HCT116 (cell line): ENCODE measurements at regions not wholly inside any gene's neighbourhood (a gene's known extent, or its start where the extent isn't known, plus 50 kb on each side); places are given as distances from the start of the nearest gene placed in this dataset.

ENCODE experiments used
- ATAC-seq: fragments of 200-7000 bp; cut with Tn5 transposase; 2 replicates; pipeline ENCODE4 v1.9.1; 2020; ENCODE audit warnings: mild to moderate bottlenecking, moderate library complexity
- BruUV-seq: library from RNA; stranded (reverse); fragments of 400-500 nt; replicated peaks from 2 replicates; lab custom pipeline; 2021; lab: Mats Ljungman, UMichigan
- CTCF ChIA-PET: fragments of 300-600 bp; sonication (Branson Sonifier 250); formaldehyde crosslinking; loops from one replicate; lab custom pipeline; 2021; ENCODE audit warnings: antibody characterized with exemption; lab: Charles Lee
- POLR2A ChIA-PET: fragments of 300-600, 350-600 bp; sonication (Branson Sonifier 250); formaldehyde crosslinking; loops from one replicate; lab custom pipeline; 2021; ENCODE audit warnings: antibody characterized with exemption; lab: Charles Lee
- RAD21 ChIA-PET, 2 experiments: fragments of 300-600 bp; sonication (Branson Sonifier 250); formaldehyde crosslinking; loops; one replicate each; lab custom pipeline; 2023; ENCODE audit warnings: low total read pairs in 2 of 2; ENCODE audit not compliant: uncharacterized antibody in 2 of 2, unreplicated experiment in 2 of 2, low non-redundant PET in 1 of 2; lab: Charles Lee
- DNase-seq: peaks from one replicate; pipeline ENCODE4 v3.0.0-alpha.2; 2010; ENCODE audit warnings: low read depth, low spot score
- H2AFZ ChIP-seq: fragments of 200-600 bp; shearing (Covaris generic), sonication (generic); 2 replicates; pipeline ENCODE4 v1.6.1; 2017; ENCODE audit warnings: low read depth, mixed run types, mixed read lengths, antibody characterized with exemption, low read length; ENCODE audit not compliant: poor library complexity, severe bottlenecking
- H3K27ac ChIP-seq: 2 replicates; pipeline ENCODE4 v1.5.1; 2012; ENCODE audit warnings: low read depth, low read length
- H3K27me3 ChIP-seq: fragments of 200-600 bp; sonication (generic); 2 replicates; pipeline ENCODE4 v1.6.1; 2016; ENCODE audit warnings: mixed run types, low read length, mixed read lengths; ENCODE audit not compliant: insufficient read depth
- H3K36me3 ChIP-seq, 2 experiments: fragments of 200-500 bp in 1 of 2; fragments of 200-600 bp in 1 of 2; sonication (Bioruptor generic) in 1 of 2; sonication (generic) in 1 of 2; 2 replicates each; pipeline versions ENCODE4 v1.5.1 to v1.6.1; 2014 to 2016; ENCODE audit warnings: low read length in 2 of 2, inconsistent platforms in 1 of 2, mixed read lengths in 1 of 2, mixed run types in 1 of 2; ENCODE audit not compliant: insufficient read depth in 2 of 2, control insufficient read depth in 1 of 2
- H3K4me1 ChIP-seq, 2 experiments: fragments of 200-600 bp in 1 of 2; sonication (generic) in 1 of 2; 2 replicates each; pipeline versions ENCODE4 v1.5.1 to v1.6.1; 2012 to 2017; ENCODE audit warnings: low read length in 2 of 2, inconsistent platforms in 1 of 2, mild to moderate bottlenecking in 1 of 2, mixed read lengths in 1 of 2, mixed run types in 1 of 2, moderate library complexity in 1 of 2; ENCODE audit not compliant: insufficient read depth in 2 of 2, control insufficient read depth in 1 of 2
- H3K4me2 ChIP-seq: fragments of 200-600 bp; sonication (generic); 2 replicates; pipeline ENCODE4 v1.6.1; 2017; ENCODE audit warnings: mixed run types, low read length, mixed read lengths
- H3K4me3 ChIP-seq, 2 experiments: fragments of 200-600 bp in 1 of 2; sonication (generic) in 1 of 2; replicated peaks in 1 of 2; 2 replicates each; pipeline ENCODE4 v1.5.1; 2011 to 2016; ENCODE audit warnings: low read length in 2 of 2, control low read depth in 1 of 2, low read depth in 1 of 2, mild to moderate bottlenecking in 1 of 2, mixed read lengths in 1 of 2, mixed run types in 1 of 2
- H3K79me2 ChIP-seq: fragments of 200-600 bp; sonication (generic); 2 replicates; pipeline ENCODE4 v1.6.1; 2017; ENCODE audit warnings: mild to moderate bottlenecking, mixed run types, low read length, moderate library complexity, mixed read lengths; ENCODE audit not compliant: insufficient read depth
- H3K9ac ChIP-seq: fragments of 200-600 bp; sonication (generic); 2 replicates; pipeline ENCODE4 v1.6.1; 2016; ENCODE audit warnings: low read length, mixed read lengths
- H3K9me2 ChIP-seq: fragments of 200-600 bp; sonication (generic), shearing (Covaris generic); 2 replicates; pipeline ENCODE4 v1.6.1; 2017; ENCODE audit warnings: mixed run types, mild to moderate bottlenecking, moderate library complexity; ENCODE audit not compliant: insufficient read depth
- H3K9me3 ChIP-seq, 2 experiments: fragments of 200-500 bp in 1 of 2; fragments of 200-600 bp in 1 of 2; sonication (Bioruptor generic) in 1 of 2; sonication (generic) in 1 of 2; 2 replicates each; pipeline ENCODE4 v1.6.1; 2014 to 2017; ENCODE audit warnings: low read length in 2 of 2, mixed read lengths in 2 of 2, inconsistent platforms in 1 of 2, low read depth in 1 of 2, mild to moderate bottlenecking in 1 of 2, mixed run types in 1 of 2, moderate library complexity in 1 of 2; ENCODE audit not compliant: control insufficient read depth in 1 of 2, insufficient read depth in 1 of 2
- H4K20me1 ChIP-seq: fragments of 200-600 bp; sonication (generic), shearing (Covaris generic); 2 replicates; pipeline ENCODE4 v1.6.1; 2017; ENCODE audit warnings: mixed run types, mild to moderate bottlenecking, moderate library complexity; ENCODE audit not compliant: insufficient read depth
- ATF3 ChIP-seq: IDR thresholded peaks from 2 replicates; pipeline ENCODE4 v1.6.1; 2012
- JUND ChIP-seq: IDR thresholded peaks from 2 replicates; pipeline ENCODE4 v1.6.1; 2012
- POLR2A ChIP-seq: IDR thresholded peaks from 2 replicates; pipeline ENCODE4 v1.7.0; 2011; ENCODE audit warnings: borderline replicate concordance; ENCODE audit not compliant: insufficient read depth, insufficient read length; ENCODE audit errors: extremely low read depth
- RAD21 ChIP-seq: IDR thresholded peaks from 2 replicates; pipeline ENCODE4 v1.6.1; 2012; ENCODE audit warnings: low read depth, mild to moderate bottlenecking
- SP1 ChIP-seq: IDR thresholded peaks from 2 replicates; pipeline ENCODE4 v1.6.1; 2012; ENCODE audit warnings: low read depth
- ZFX ChIP-seq: fragments of 450-650 bp; IDR thresholded peaks from 2 replicates; pipeline ENCODE4 v1.6.1; 2017
- ZNF274 ChIP-seq: fragments of 200-500 bp; sonication (Bioruptor generic); IDR thresholded peaks from 2 replicates; pipeline ENCODE4 v1.6.1; 2014; ENCODE audit warnings: mild to moderate bottlenecking, low read depth, low read length, inconsistent platforms
- intact Hi-C: fragments of 100-400 bp; cut with micrococcal nuclease; formaldehyde crosslinking; loops from 2 replicates; pipeline ENCODE4 v1.10.0; 2022
- TF ChIP-seq, protein P1 (sequence below), 3 experiments: fragments of 200-600 bp in 1 of 3; sonication (generic) in 1 of 3; IDR thresholded peaks in 2 of 3; conservative IDR thresholded peaks in 1 of 3; 2 replicates each; pipeline ENCODE4 v1.5.1; 2012 to 2017; ENCODE audit warnings: low read depth in 2 of 3, low read length in 2 of 3, antibody characterized with exemption in 1 of 3, borderline replicate concordance in 1 of 3, control low read depth in 1 of 3, mild to moderate bottlenecking in 1 of 3, mixed read lengths in 1 of 3, mixed run types in 1 of 3, moderate library complexity in 1 of 3; ENCODE audit not compliant: insufficient read depth in 1 of 3
- TF ChIP-seq, protein P2 (sequence below): IDR thresholded peaks from 2 replicates; pipeline ENCODE4 v1.6.1; 2012; ENCODE audit warnings: low read depth

- ChIA-PET CTCF (no interaction called here), POLR2A (no interaction called here), RAD21 (no interaction called here)
- H3K9me3 ChIP-seq: peaks cover 0 to 15% of the 10 kb centered on the region in 2 experiments; a peak in 2 of 4 replicates
- TF ChIP-seq RAD21 (no peak), JUND (no peak), ZNF274 (no peak), ZFX (no peak), ATF3 (no peak), SP1 (no peak), POLR2A (no peak)
- TF ChIP-seq, protein P1, sequence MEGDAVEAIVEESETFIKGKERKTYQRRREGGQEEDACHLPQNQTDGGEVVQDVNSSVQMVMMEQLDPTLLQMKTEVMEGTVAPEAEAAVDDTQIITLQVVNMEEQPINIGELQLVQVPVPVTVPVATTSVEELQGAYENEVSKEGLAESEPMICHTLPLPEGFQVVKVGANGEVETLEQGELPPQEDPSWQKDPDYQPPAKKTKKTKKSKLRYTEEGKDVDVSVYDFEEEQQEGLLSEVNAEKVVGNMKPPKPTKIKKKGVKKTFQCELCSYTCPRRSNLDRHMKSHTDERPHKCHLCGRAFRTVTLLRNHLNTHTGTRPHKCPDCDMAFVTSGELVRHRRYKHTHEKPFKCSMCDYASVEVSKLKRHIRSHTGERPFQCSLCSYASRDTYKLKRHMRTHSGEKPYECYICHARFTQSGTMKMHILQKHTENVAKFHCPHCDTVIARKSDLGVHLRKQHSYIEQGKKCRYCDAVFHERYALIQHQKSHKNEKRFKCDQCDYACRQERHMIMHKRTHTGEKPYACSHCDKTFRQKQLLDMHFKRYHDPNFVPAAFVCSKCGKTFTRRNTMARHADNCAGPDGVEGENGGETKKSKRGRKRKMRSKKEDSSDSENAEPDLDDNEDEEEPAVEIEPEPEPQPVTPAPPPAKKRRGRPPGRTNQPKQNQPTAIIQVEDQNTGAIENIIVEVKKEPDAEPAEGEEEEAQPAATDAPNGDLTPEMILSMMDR (IDR thresholded peaks at IDR 0.05 in 2 of 3, conservative IDR thresholded peaks at IDR 0.05 in 1 of 3; ENCODE audit: borderline replicate concordance in 1 of 3, insufficient read depth in 1 of 3, low read depth in 2 of 3, low read length in 2 of 3): no peak
- TF ChIP-seq, protein P2, sequence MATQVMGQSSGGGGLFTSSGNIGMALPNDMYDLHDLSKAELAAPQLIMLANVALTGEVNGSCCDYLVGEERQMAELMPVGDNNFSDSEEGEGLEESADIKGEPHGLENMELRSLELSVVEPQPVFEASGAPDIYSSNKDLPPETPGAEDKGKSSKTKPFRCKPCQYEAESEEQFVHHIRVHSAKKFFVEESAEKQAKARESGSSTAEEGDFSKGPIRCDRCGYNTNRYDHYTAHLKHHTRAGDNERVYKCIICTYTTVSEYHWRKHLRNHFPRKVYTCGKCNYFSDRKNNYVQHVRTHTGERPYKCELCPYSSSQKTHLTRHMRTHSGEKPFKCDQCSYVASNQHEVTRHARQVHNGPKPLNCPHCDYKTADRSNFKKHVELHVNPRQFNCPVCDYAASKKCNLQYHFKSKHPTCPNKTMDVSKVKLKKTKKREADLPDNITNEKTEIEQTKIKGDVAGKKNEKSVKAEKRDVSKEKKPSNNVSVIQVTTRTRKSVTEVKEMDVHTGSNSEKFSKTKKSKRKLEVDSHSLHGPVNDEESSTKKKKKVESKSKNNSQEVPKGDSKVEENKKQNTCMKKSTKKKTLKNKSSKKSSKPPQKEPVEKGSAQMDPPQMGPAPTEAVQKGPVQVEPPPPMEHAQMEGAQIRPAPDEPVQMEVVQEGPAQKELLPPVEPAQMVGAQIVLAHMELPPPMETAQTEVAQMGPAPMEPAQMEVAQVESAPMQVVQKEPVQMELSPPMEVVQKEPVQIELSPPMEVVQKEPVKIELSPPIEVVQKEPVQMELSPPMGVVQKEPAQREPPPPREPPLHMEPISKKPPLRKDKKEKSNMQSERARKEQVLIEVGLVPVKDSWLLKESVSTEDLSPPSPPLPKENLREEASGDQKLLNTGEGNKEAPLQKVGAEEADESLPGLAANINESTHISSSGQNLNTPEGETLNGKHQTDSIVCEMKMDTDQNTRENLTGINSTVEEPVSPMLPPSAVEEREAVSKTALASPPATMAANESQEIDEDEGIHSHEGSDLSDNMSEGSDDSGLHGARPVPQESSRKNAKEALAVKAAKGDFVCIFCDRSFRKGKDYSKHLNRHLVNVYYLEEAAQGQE: no peak
- no peak overlapping the region for H3K4me3 ChIP-seq
- H3K4me1 ChIP-seq: no peaks in the 10 kb centered on the region
- DNase-seq: no peak
- no peaks in the 10 kb centered on the region for H3K36me3 ChIP-seq
- H3K9me2 ChIP-seq: no peaks in the 10 kb centered on the region
- H2AFZ ChIP-seq: no peak overlapping the region
- no peaks in the 10 kb centered on the region for H4K20me1 ChIP-seq
- no peaks in the 10 kb centered on the region for H3K79me2 ChIP-seq
- no peak overlapping the region for H3K27ac ChIP-seq
- H3K9ac ChIP-seq: no peak overlapping the region
- no peak for ATAC-seq
- H3K27me3 ChIP-seq: no peaks in the 10 kb centered on the region
- H3K4me2 ChIP-seq: no peak overlapping the region
- intact Hi-C loops: no loop called here
- no TSS peak for BruUV-seq
Measured at GRCh38 chr7:68439897-68440296, 1158.4 kb upstream of the AUTS2 start.
